NB4 (cell line): ENCODE measurements at regions not wholly inside any gene's neighbourhood (a gene's known extent, or its start where the extent isn't known, plus 50 kb on each side); places are given as distances from the start of the nearest gene placed in this dataset.

Experiments used
- MYC ChIP-seq: IDR thresholded peaks from 2 replicates; pipeline ENCODE4 v1.6.1; 2011; ENCODE audit warnings: low read depth, low read length
- POLR2A ChIP-seq: IDR thresholded peaks from 2 replicates; pipeline ENCODE4 v1.6.1; 2011; ENCODE audit warnings: mild to moderate bottlenecking; ENCODE audit not compliant: insufficient read length; ENCODE audit errors: extremely low read depth
- TF ChIP-seq, protein P1 (sequence below): IDR thresholded peaks from one replicate; pipeline ENCODE4 v1.5.1; 2012; ENCODE audit warnings: low read depth, low read length
- TF ChIP-seq, protein P2 (sequence below): IDR thresholded peaks from 2 replicates; pipeline ENCODE4 v1.6.1; 2011; ENCODE audit warnings: low read depth, low read length

DNA sequence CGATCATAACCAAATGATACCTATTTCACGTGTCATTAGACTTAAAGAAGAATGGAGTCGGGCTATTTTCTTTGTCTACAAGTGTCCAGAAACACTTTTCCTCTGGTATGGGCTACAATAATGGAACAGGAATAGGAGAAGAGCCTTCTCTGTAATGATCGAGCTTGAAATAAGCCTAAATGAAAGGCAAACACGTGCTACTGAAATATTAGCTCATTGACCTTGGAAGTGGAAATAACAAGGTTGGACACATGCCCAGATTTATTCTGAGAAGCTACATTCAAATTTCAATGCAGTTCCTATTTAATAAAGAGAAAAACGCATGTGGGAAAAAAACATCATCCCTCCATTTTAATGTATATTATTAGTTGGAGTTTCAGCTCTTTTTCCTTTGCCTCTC is 254.7 kb upstream of the PTER start:
- TF ChIP-seq, protein P1, sequence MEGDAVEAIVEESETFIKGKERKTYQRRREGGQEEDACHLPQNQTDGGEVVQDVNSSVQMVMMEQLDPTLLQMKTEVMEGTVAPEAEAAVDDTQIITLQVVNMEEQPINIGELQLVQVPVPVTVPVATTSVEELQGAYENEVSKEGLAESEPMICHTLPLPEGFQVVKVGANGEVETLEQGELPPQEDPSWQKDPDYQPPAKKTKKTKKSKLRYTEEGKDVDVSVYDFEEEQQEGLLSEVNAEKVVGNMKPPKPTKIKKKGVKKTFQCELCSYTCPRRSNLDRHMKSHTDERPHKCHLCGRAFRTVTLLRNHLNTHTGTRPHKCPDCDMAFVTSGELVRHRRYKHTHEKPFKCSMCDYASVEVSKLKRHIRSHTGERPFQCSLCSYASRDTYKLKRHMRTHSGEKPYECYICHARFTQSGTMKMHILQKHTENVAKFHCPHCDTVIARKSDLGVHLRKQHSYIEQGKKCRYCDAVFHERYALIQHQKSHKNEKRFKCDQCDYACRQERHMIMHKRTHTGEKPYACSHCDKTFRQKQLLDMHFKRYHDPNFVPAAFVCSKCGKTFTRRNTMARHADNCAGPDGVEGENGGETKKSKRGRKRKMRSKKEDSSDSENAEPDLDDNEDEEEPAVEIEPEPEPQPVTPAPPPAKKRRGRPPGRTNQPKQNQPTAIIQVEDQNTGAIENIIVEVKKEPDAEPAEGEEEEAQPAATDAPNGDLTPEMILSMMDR = no peak
- TF ChIP-seq POLR2A (no peak), MYC (no peak)
- TF ChIP-seq, protein P2, sequence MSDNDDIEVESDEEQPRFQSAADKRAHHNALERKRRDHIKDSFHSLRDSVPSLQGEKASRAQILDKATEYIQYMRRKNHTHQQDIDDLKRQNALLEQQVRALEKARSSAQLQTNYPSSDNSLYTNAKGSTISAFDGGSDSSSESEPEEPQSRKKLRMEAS = no peak
